Epithelial cell of proximal tubule (primary cell): ENCODE measurements at regions not wholly inside any gene's neighbourhood (a gene's known extent, or its start where the extent isn't known, plus 50 kb on each side); places are given as distances from the start of the nearest gene placed in this dataset.
"Not testable (repeated sequence)": the region's sequence is repeated elsewhere in the genome, so short reads cannot be mapped to it uniquely, and the experiment has no call there.

Experiments
- DNase-seq: peaks from one replicate; pipeline ENCODE4 v3.0.0-alpha.2; 2011; ENCODE audit warnings: low read depth
- H3K4me3 ChIP-seq: 2 replicates; pipeline ENCODE4 v1.5.1; 2011; ENCODE audit warnings: low read depth, mild to moderate bottlenecking, low read length
- TF ChIP-seq, protein P1 (sequence below): conservative IDR thresholded peaks from 2 replicates; pipeline ENCODE4 v1.5.1; 2012; ENCODE audit warnings: low read depth, mild to moderate bottlenecking, low read length

DNA sequence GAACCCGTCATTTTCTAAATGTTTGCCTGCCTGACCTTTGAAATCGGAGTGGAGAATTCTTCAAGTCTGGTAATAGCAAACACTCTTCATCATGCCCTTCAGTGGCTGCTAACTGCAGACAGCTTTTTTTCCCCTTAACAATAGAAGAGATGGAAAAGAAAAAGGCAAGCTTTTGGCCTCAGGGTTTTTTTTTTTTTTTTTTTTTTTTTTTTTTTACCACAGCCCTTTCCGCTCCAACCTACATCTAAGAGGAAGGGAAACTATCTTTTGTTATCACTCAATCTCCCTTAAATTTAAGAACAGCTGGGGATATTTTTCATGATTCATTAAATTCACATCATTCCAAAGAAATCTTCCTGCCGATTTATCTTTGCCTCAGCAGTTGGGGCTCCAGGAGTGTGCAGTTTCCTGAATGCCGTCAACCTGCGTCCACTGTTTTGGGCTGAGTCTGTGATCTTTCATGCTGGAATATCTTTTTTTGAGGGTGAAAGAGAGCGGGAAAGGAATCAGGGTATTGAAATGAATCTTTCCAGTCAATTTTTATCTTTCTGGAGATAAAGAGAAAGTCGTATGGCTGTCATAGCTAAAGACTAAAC is 144.5 kb upstream of the SMYD2 start:
- DNase-seq = no peak

DNA sequence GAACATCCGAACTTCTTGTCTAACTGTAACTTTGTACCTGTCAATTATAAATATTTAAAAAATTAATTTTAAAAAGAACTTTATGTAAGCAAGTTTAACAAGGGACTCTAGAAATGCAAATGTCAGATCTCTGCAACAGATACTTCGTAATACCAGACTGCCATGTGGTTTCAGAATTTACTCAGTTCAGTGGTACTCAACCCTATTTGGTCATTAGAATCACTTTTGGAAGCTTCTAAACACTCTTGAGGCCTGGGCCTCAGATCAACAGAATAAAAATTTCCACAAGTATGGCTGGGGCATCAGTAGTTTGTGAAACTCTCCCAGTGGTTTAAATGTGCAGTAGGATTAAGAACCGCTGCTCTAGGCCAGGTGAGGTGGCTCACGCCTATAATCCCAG is 139.5 kb upstream of the SMYD2 start:
- no peak overlapping the region for H3K4me3 ChIP-seq
- DNase-seq = no peak
- TF ChIP-seq, protein P1, sequence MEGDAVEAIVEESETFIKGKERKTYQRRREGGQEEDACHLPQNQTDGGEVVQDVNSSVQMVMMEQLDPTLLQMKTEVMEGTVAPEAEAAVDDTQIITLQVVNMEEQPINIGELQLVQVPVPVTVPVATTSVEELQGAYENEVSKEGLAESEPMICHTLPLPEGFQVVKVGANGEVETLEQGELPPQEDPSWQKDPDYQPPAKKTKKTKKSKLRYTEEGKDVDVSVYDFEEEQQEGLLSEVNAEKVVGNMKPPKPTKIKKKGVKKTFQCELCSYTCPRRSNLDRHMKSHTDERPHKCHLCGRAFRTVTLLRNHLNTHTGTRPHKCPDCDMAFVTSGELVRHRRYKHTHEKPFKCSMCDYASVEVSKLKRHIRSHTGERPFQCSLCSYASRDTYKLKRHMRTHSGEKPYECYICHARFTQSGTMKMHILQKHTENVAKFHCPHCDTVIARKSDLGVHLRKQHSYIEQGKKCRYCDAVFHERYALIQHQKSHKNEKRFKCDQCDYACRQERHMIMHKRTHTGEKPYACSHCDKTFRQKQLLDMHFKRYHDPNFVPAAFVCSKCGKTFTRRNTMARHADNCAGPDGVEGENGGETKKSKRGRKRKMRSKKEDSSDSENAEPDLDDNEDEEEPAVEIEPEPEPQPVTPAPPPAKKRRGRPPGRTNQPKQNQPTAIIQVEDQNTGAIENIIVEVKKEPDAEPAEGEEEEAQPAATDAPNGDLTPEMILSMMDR = no peak

More for the DNA sequence above, 144.5 kb upstream of the SMYD2 start:
- no peak overlapping the region for H3K4me3 ChIP-seq
- TF ChIP-seq, protein P1 = no peak

DNA sequence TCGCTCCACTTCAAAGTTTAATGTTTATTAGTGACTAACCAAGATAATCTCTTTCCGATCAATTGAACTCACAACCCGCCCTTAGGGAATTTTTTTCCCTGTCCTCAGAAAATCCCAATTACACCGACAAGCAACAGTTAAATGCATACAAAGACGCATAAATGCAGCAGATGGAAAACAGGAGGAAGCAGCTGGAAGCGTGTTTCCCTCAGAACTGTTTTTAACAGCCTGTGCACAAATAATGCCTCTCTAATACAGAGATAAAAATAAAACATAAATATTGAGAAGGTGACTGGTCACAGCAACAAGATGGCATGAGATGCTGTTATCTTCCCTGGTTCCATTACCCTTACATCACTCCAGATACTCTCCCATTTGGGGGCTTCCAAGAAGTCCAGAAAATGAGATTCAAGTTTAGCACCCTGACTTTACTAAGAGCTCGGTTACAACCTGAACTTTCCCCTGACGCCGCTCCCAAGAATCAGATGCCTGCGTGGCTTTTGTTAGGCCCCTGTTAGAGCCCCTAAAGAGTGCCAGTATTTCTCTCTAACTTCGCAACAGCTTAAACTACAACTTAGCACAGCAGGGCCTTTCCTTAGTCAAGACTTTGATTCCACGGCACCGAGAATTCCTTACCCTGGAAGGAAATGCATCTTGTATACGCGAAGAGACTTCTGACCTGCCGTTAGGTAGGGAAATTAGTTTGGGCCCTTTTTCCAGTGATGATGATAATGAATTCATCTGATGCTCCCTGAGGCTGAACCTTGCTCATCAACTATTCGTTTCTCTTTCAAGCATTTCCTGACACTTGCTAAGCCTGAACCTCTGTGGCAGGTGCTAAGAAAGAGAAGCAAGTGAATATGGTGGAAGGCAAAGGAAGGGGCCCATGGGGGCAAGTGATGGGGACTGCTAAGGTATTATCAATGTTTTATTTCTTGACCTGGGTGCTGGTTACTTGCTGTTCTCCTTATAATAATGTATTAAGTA is 137.7 kb upstream of the SMYD2 start:
- DNase-seq = no peak
- TF ChIP-seq, protein P1 = no peak

DNA sequence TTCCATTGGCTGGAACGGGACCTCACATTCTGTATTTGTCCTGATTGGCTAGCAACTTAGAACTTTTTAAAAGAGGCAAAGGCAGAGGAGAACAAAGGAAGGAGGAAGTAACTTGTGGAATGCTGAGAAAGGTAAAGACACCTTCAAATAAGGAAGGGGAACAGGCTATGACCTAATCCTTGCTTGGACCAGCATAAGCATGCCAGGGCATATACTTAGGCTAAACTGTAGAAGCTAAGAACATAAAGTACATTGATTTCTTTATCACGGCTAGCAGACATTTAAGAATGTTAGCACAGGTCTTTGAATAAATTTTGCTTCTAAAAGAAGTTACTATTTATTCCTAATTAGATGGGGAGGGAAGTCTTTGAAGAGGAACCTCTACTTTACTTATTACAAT is 136.4 kb upstream of the SMYD2 start:
- H3K4me3 ChIP-seq = not testable (repeated sequence)

More for the DNA sequence above, 137.7 kb upstream of the SMYD2 start:
- no peak overlapping the region for H3K4me3 ChIP-seq

GRCh38 chr1:214146523-214146922 is 134.4 kb upstream of the SMYD2 start:
- TF ChIP-seq, protein P1 = no peak
- H3K4me3 ChIP-seq = no peak overlapping the region
- no peak for DNase-seq

More for the DNA sequence above, 136.4 kb upstream of the SMYD2 start:
- not testable (repeated sequence) for DNase-seq

- no peak for DNase-seq
- TF ChIP-seq, protein P1 = no peak
- no peak overlapping the region for H3K4me3 ChIP-seq
Observed at GRCh38 chr1:214154596-214155292, 126.2 kb upstream of the SMYD2 start.
